Activated CD4-positive, alpha-beta T cell treated with anti-CD3 and anti-CD28 coated beads, Interleukin-2, amount 10 ng/mL, durations not matched to agents 7 days and 5 days (primary cell): ENCODE measurements at regions not wholly inside any gene's neighbourhood (a gene's known extent, or its start where the extent isn't known, plus 50 kb on each side); places are given as distances from the start of the nearest gene placed in this dataset.

ENCODE experiments used
- CTCF ChIA-PET: fragments of 350-600 bp; sonication (Branson Sonifier 250); formaldehyde crosslinking; loops from one replicate; lab custom pipeline; 2021; ENCODE audit warnings: antibody characterized with exemption; lab: Charles Lee
- POLR2A ChIA-PET: fragments of 350-600 bp; sonication (Branson Sonifier 250); formaldehyde crosslinking; loops from one replicate; lab custom pipeline; 2021; ENCODE audit warnings: antibody characterized with exemption; lab: Charles Lee
- DNase-seq: peaks from one replicate; pipeline ENCODE4 v3.0.0-alpha.2; 2020
- H3K27ac Mint-ChIP-seq: one replicate; pipeline ENCODE4 v1.8.0; 2021; ENCODE audit warnings: mild to moderate bottlenecking, moderate library complexity, mixed read lengths
- H3K27me3 Mint-ChIP-seq: one replicate; pipeline ENCODE4 v1.8.0; 2021; ENCODE audit warnings: mixed read lengths
- H3K36me3 Mint-ChIP-seq: one replicate; pipeline ENCODE4 v1.8.0; 2021; ENCODE audit warnings: low read depth, mixed read lengths
- H3K4me1 Mint-ChIP-seq: one replicate; pipeline ENCODE4 v1.8.0; 2021; ENCODE audit warnings: mixed read lengths
- H3K4me3 Mint-ChIP-seq: one replicate; pipeline ENCODE4 v1.8.0; 2021; ENCODE audit warnings: mild to moderate bottlenecking, moderate library complexity, mixed read lengths
- H3K9me3 Mint-ChIP-seq: one replicate; pipeline ENCODE4 v1.8.0; 2021; ENCODE audit warnings: mixed read lengths

GRCh38 chr15:70314688-70315087, 217.0 kb upstream of the TLE3 start:
- Mint-ChIP-seq H3K9me3 (no peaks in the 10 kb centered on the region), H3K27me3 (peaks cover 13% of the 10 kb centered on the region), H3K4me1 (peaks cover 8% of the 10 kb centered on the region), H3K27ac (no peak overlapping the region), H3K4me3 (no peak overlapping the region), H3K36me3 (no peaks in the 10 kb centered on the region)
- ChIA-PET CTCF (no interaction called here), POLR2A (no interaction called here)
- no peak for DNase-seq

GRCh38 chr15:70314018-70314354, 216.3 kb upstream of the TLE3 start:
- Mint-ChIP-seq H3K9me3 (no peaks in the 10 kb centered on the region), H3K4me1 (peaks cover 5% of the 10 kb centered on the region), H3K4me3 (no peak overlapping the region), H3K27ac (no peak overlapping the region), H3K27me3 (peaks cover 10% of the 10 kb centered on the region), H3K36me3 (no peaks in the 10 kb centered on the region)
- CTCF ChIA-PET: no interaction called here
- no peak for DNase-seq
- POLR2A ChIA-PET: no interaction called here

GRCh38 chr15:70313099-70314017, 215.6 kb upstream of the TLE3 start:
- Mint-ChIP-seq H3K4me3 (no peak overlapping the region), H3K27ac (no peak overlapping the region), H3K9me3 (no peaks in the 10 kb centered on the region), H3K4me1 (peaks cover 6% of the 10 kb centered on the region), H3K36me3 (no peaks in the 10 kb centered on the region), H3K27me3 (peaks cover 13% of the 10 kb centered on the region)
- DNase-seq: no peak
- POLR2A ChIA-PET: interaction anchor here (0.6 kb wide), 1 partner anchor 312 kb away, joined by 4 read pairs; no protein-coding TSS in a partner anchor
- CTCF ChIA-PET: no interaction called here

- no peak for DNase-seq
- Mint-ChIP-seq H3K27ac (no peak overlapping the region), H3K4me1 (peaks cover 9% of the 10 kb centered on the region), H3K27me3 (peaks cover 16% of the 10 kb centered on the region), H3K36me3 (no peaks in the 10 kb centered on the region), H3K4me3 (no peak overlapping the region), H3K9me3 (no peaks in the 10 kb centered on the region)
- CTCF ChIA-PET: no interaction called here
- POLR2A ChIA-PET: no interaction called here
Observed at GRCh38 chr15:70311821-70312220, 214.1 kb upstream of the TLE3 start.

GRCh38 chr15:70309716-70310115, 212.0 kb upstream of the TLE3 start:
- no peak overlapping the region for H3K4me3 Mint-ChIP-seq
- peaks cover 9% of the 10 kb centered on the region for H3K4me1 Mint-ChIP-seq
- no peak for DNase-seq
- CTCF ChIA-PET: no interaction called here
- H3K9me3 Mint-ChIP-seq: no peaks in the 10 kb centered on the region
- peaks cover 15% of the 10 kb centered on the region for H3K27me3 Mint-ChIP-seq
- no peaks in the 10 kb centered on the region for H3K36me3 Mint-ChIP-seq
- no peak overlapping the region for H3K27ac Mint-ChIP-seq
- POLR2A ChIA-PET: no interaction called here

- no peaks in the 10 kb centered on the region for H3K36me3 Mint-ChIP-seq
- peaks cover 15% of the 10 kb centered on the region for H3K27me3 Mint-ChIP-seq
- H3K27ac Mint-ChIP-seq: no peak overlapping the region
- CTCF ChIA-PET: interaction anchor here (0.9 kb wide), 1 partner anchor 9 kb away, joined by 4 read pairs; no protein-coding TSS in a partner anchor
- POLR2A ChIA-PET: no interaction called here
- H3K9me3 Mint-ChIP-seq: no peaks in the 10 kb centered on the region
- peaks cover 9% of the 10 kb centered on the region for H3K4me1 Mint-ChIP-seq
- no peak for DNase-seq
- no peak overlapping the region for H3K4me3 Mint-ChIP-seq
Observed at GRCh38 chr15:70308735-70309434, 211.2 kb upstream of the TLE3 start.

GRCh38 chr15:70308011-70308734, 210.5 kb upstream of the TLE3 start:
- Mint-ChIP-seq H3K9me3 (no peaks in the 10 kb centered on the region), H3K36me3 (no peaks in the 10 kb centered on the region), H3K27ac (no peak overlapping the region), H3K4me1 (peaks cover 9% of the 10 kb centered on the region), H3K27me3 (peaks cover 15% of the 10 kb centered on the region), H3K4me3 (no peak overlapping the region)
- ChIA-PET CTCF (interaction anchor here (0.6 kb wide), 1 partner anchor 21 kb away, joined by 3 read pairs; no protein-coding TSS in a partner anchor), POLR2A (no interaction called here)
- no peak for DNase-seq

GRCh38 chr15:70306582-70306981, 208.9 kb upstream of the TLE3 start:
- DNase-seq: no peak
- Mint-ChIP-seq H3K4me1 (peaks cover 9% of the 10 kb centered on the region), H3K4me3 (no peak overlapping the region), H3K27me3 (peaks cover 15% of the 10 kb centered on the region), H3K36me3 (no peaks in the 10 kb centered on the region), H3K9me3 (no peaks in the 10 kb centered on the region), H3K27ac (no peak overlapping the region)
- CTCF ChIA-PET: interaction anchor here (0.6 kb wide), 1 partner anchor 517 kb away, joined by 3 read pairs; no protein-coding TSS in a partner anchor
- POLR2A ChIA-PET: no interaction called here

GRCh38 chr15:70306081-70306480, 208.4 kb upstream of the TLE3 start:
- Mint-ChIP-seq H3K4me1 (peaks cover 9% of the 10 kb centered on the region), H3K27ac (no peak overlapping the region), H3K27me3 (peaks cover 13% of the 10 kb centered on the region), H3K36me3 (no peaks in the 10 kb centered on the region), H3K9me3 (no peaks in the 10 kb centered on the region), H3K4me3 (no peak overlapping the region)
- CTCF ChIA-PET: no interaction called here
- POLR2A ChIA-PET: no interaction called here
- no peak for DNase-seq

GRCh38 chr15:70303981-70304380, 206.3 kb upstream of the TLE3 start:
- no peak overlapping the region for H3K4me3 Mint-ChIP-seq
- DNase-seq: no peak
- ChIA-PET POLR2A (no interaction called here), CTCF (no interaction called here)
- H3K9me3 Mint-ChIP-seq: no peaks in the 10 kb centered on the region
- H3K4me1 Mint-ChIP-seq: peaks cover 9% of the 10 kb centered on the region
- no peak overlapping the region for H3K27ac Mint-ChIP-seq
- peaks cover 11% of the 10 kb centered on the region for H3K27me3 Mint-ChIP-seq
- H3K36me3 Mint-ChIP-seq: no peaks in the 10 kb centered on the region

- Mint-ChIP-seq H3K27me3 (peaks cover 15% of the 10 kb centered on the region), H3K4me3 (no peak overlapping the region), H3K27ac (no peak overlapping the region), H3K4me1 (no peaks in the 10 kb centered on the region), H3K9me3 (no peaks in the 10 kb centered on the region), H3K36me3 (no peaks in the 10 kb centered on the region)
- DNase-seq: no peak
- ChIA-PET POLR2A (no interaction called here), CTCF (no interaction called here)
Observed at GRCh38 chr15:70302360-70302759, 204.6 kb upstream of the TLE3 start.

GRCh38 chr15:70301396-70301795, 203.7 kb upstream of the TLE3 start:
- H3K9me3 Mint-ChIP-seq: no peaks in the 10 kb centered on the region
- no peaks in the 10 kb centered on the region for H3K36me3 Mint-ChIP-seq
- ChIA-PET POLR2A (no interaction called here), CTCF (interaction anchor here (0.6 to 1.5 kb wide), 3 partner anchors 41 to 186 kb away, joined by 3 to 4 read pairs (median 4); no protein-coding TSS in a partner anchor)
- H3K27me3 Mint-ChIP-seq: peaks cover 21% of the 10 kb centered on the region
- H3K27ac Mint-ChIP-seq: no peak overlapping the region
- no peak for DNase-seq
- no peaks in the 10 kb centered on the region for H3K4me1 Mint-ChIP-seq
- no peak overlapping the region for H3K4me3 Mint-ChIP-seq
